GM23248 (cell line): ENCODE measurements at regions not wholly inside any gene's neighbourhood (a gene's known extent, or its start where the extent isn't known, plus 50 kb on each side); places are given as distances from the start of the nearest gene placed in this dataset.

ENCODE experiments used
- DNase-seq: peaks from one replicate; pipeline ENCODE4 v3.0.0-alpha.2; 2015
- H2AFZ ChIP-seq: fragments of 200-600 bp; sonication (generic); 2 replicates; pipeline ENCODE4 v1.6.1; 2016; ENCODE audit warnings: antibody characterized with exemption
- H3F3A ChIP-seq: fragments of 200-600 bp; sonication (generic); 2 replicates; pipeline ENCODE4 v1.6.1; 2016; ENCODE audit warnings: mild to moderate bottlenecking, antibody characterized with exemption, mixed run types; ENCODE audit not compliant: insufficient read depth
- H3K27ac ChIP-seq: fragments of 200-600 bp; sonication (generic); 2 replicates; pipeline ENCODE4 v1.5.1; 2016; ENCODE audit warnings: mild to moderate bottlenecking
- H3K27me3 ChIP-seq: fragments of 200-600 bp; sonication (generic); replicated peaks from 2 replicates; pipeline ENCODE4 v1.6.1; 2016; ENCODE audit warnings: mild to moderate bottlenecking; ENCODE audit not compliant: insufficient read depth
- H3K36me3 ChIP-seq: fragments of 200-600 bp; sonication (generic); 2 replicates; pipeline ENCODE4 v1.6.1; 2016; ENCODE audit warnings: low read depth, mild to moderate bottlenecking
- H3K4me1 ChIP-seq: fragments of 200-600 bp; sonication (generic); 2 replicates; pipeline ENCODE4 v1.6.1; 2016; ENCODE audit warnings: mild to moderate bottlenecking; ENCODE audit not compliant: insufficient read depth
- H3K4me2 ChIP-seq: fragments of 200-600 bp; sonication (generic); one replicate; pipeline ENCODE4 v1.6.1; 2016; ENCODE audit warnings: mild to moderate bottlenecking; ENCODE audit not compliant: unreplicated experiment
- H3K4me3 ChIP-seq: fragments of 200-600 bp; sonication (generic); 2 replicates; pipeline ENCODE4 v1.5.1; 2016; ENCODE audit warnings: mild to moderate bottlenecking
- H3K79me2 ChIP-seq: fragments of 200-600 bp; sonication (generic); 2 replicates; pipeline ENCODE4 v1.6.1; 2016; ENCODE audit warnings: mild to moderate bottlenecking; ENCODE audit not compliant: insufficient read depth
- H3K9ac ChIP-seq: fragments of 200-600 bp; sonication (generic); 2 replicates; pipeline ENCODE4 v1.6.1; 2016; ENCODE audit warnings: mild to moderate bottlenecking
- H3K9me2 ChIP-seq: fragments of 200-600 bp; sonication (generic); 2 replicates; pipeline ENCODE4 v1.6.1; 2016; ENCODE audit warnings: mixed run types, mild to moderate bottlenecking, moderate library complexity; ENCODE audit not compliant: insufficient read depth
- H3K9me3 ChIP-seq: fragments of 200-600 bp; sonication (generic); one replicate; pipeline ENCODE4 v1.6.1; 2017; ENCODE audit warnings: low read depth
- H4K20me1 ChIP-seq: fragments of 200-600 bp; sonication (generic); 2 replicates; pipeline ENCODE4 v1.6.0; 2016; ENCODE audit not compliant: insufficient read depth
- EZH2 ChIP-seq: fragments of 200-600 bp; sonication (generic); IDR thresholded peaks from 2 replicates; pipeline ENCODE4 v1.6.1; 2018; ENCODE audit warnings: antibody characterized with exemption, mild to moderate bottlenecking; ENCODE audit not compliant: insufficient read depth, poor library complexity, severe bottlenecking
- EZH2phosphoT487 ChIP-seq: fragments of 200-600 bp; sonication (generic); IDR thresholded peaks from 2 replicates; pipeline ENCODE4 v1.6.1; 2018; ENCODE audit warnings: antibody characterized with exemption, moderate library complexity, mild to moderate bottlenecking, low read depth; ENCODE audit not compliant: insufficient read depth
- WGBS, 2 experiments: methylation state at CpG; one replicate each; pipeline ENCODE4 v1.1.6; 2015 to 2017; ENCODE audit warnings: low lambda C conversion rate in 2 of 2, low coverage in 1 of 2; ENCODE audit errors: missing lambda C conversion rate in 2 of 2; 5-methylcytosine and 5-hydroxymethylcytosine counted together
- in situ Hi-C: fragments of 300-500 bp; cut with MboI; formaldehyde crosslinking; loops from 2 replicates; pipeline ENCODE4 v1.15.0; 2020

DNA sequence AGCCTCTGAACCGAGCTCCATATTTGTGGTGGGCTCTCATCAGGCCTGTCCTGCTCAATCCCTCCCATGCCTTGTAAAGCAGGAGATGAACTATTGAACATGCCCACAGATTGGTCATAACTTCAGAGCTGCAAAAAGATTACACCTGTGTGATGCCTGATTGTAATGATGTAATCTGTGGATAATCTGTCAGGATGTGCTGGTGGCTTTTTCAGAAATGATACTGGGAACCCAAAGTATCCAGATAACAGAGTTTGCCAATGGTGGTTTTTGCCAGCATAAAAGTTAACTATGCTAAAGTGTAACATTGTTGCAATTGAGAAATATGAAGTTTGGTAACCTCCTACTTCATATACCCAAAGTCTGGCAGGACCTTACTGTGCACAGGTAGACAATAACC lies 393.4 kb downstream of the RAPGEF2 start:
- no peaks in the 10 kb centered on the region for H4K20me1 ChIP-seq
- H2AFZ ChIP-seq, result no peak overlapping the region
- no peaks in the 10 kb centered on the region for H3K36me3 ChIP-seq
- no peak overlapping the region for H3K9ac ChIP-seq
- no peak for TF ChIP-seq EZH2phosphoT487
- no peak for TF ChIP-seq EZH2
- H3K4me2 ChIP-seq, result no peak overlapping the region
- DNase-seq, result no peak
- H3K27ac ChIP-seq, result no peak overlapping the region
- H3K27me3 ChIP-seq, result no peaks in the 10 kb centered on the region
- H3K9me3 ChIP-seq, result no peaks in the 10 kb centered on the region
- in situ Hi-C loops, result no loop called here
- WGBS, 2 experiments, result 4 to 28% methylated on average over 1 of the region's 1 CpG
- H3K4me1 ChIP-seq, result no peaks in the 10 kb centered on the region
- no peaks in the 10 kb centered on the region for H3K9me2 ChIP-seq
- H3K79me2 ChIP-seq, result no peaks in the 10 kb centered on the region
- no peak overlapping the region for H3K4me3 ChIP-seq
- H3F3A ChIP-seq, result no peaks in the 10 kb centered on the region

DNA sequence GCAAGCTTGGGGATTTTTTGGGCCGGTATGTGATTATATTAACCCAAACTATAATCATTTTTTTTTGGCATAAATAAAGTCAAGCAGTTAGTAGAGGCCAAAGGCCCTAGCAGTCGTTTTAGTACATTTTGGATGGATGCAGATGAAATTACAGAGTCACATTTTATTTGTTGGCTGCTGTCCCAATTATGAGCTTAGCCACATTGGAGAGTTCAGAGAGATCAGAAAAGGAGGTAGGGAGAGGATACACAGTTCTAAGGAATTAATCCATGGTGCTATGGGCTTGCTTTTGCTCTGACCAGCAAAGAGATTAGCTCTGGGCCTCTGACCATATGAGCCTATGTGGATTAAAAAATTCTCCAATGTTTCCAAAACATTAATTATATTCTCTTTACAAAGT lies 395.1 kb downstream of the RAPGEF2 start:
- Histone ChIP-seq H3K9me3 (no peaks in the 10 kb centered on the region), H3K27ac (no peak overlapping the region), H3K9me2 (no peaks in the 10 kb centered on the region), H3K4me1 (no peaks in the 10 kb centered on the region), H3K9ac (no peak overlapping the region), H3F3A (no peaks in the 10 kb centered on the region), H3K36me3 (no peaks in the 10 kb centered on the region), H3K79me2 (no peaks in the 10 kb centered on the region), H4K20me1 (no peaks in the 10 kb centered on the region), H2AFZ (no peak overlapping the region), H3K4me2 (no peak overlapping the region), H3K4me3 (no peak overlapping the region), H3K27me3 (peaks cover 2% of the 10 kb centered on the region; the same call in 1 of the 2 replicates)
- WGBS, 2 experiments, result 0 to 1% methylated on average over 2 of the region's 2 CpGs
- TF ChIP-seq EZH2phosphoT487 (no peak), EZH2 (no peak)
- DNase-seq, result no peak
- in situ Hi-C loops, result no loop called here

DNA sequence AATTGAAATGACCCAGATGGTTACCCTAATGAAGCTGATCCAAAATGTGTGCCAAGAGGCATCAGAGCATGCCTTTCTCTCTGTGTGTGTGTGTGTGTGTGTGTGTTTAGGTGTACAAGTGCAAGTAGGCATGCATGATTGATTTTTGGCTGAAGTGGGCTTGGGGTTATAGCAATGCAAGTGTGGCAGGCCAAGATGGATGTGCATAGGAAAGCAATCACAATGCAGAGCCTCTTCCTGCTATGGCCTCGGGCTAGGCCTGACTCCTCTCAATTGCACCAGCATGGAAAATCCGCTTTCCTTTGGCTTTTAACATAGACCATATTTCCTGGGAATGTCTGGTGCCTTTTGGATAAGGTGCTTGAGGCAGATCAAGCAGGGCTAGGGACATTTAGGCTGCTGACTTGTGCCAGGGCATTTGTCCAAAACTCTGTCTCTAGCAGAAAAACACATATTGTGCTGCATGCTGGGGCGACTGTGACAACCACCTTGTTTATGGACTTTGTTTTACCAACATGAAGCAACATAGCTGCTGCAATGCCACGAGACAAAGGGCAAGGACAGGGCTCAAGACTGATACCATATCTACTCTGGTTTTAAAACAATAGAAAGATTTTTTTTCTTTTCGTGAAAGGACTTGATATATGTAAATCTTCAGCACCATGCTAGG lies 395.7 kb downstream of the RAPGEF2 start:
- in situ Hi-C loops, result no loop called here
- no peaks in the 10 kb centered on the region for H3K79me2 ChIP-seq
- no peaks in the 10 kb centered on the region for H3K9me3 ChIP-seq
- H3K4me1 ChIP-seq, result no peaks in the 10 kb centered on the region
- H3K4me2 ChIP-seq, result no peak overlapping the region
- DNase-seq, result no peak
- H2AFZ ChIP-seq, result no peak overlapping the region
- no peaks in the 10 kb centered on the region for H4K20me1 ChIP-seq
- no peaks in the 10 kb centered on the region for H3F3A ChIP-seq
- H3K27ac ChIP-seq, result no peak overlapping the region
- peaks cover 9% of the 10 kb centered on the region; the same call in 1 of the 2 replicates for H3K27me3 ChIP-seq
- no peak overlapping the region for H3K9ac ChIP-seq
- TF ChIP-seq EZH2 (no peak), EZH2phosphoT487 (no peak)
- no peaks in the 10 kb centered on the region for H3K9me2 ChIP-seq
- H3K4me3 ChIP-seq, result no peak overlapping the region
- 10 to 20% methylated on average over 5 of the region's 5 CpGs for WGBS, 2 experiments
- no peaks in the 10 kb centered on the region for H3K36me3 ChIP-seq

DNA sequence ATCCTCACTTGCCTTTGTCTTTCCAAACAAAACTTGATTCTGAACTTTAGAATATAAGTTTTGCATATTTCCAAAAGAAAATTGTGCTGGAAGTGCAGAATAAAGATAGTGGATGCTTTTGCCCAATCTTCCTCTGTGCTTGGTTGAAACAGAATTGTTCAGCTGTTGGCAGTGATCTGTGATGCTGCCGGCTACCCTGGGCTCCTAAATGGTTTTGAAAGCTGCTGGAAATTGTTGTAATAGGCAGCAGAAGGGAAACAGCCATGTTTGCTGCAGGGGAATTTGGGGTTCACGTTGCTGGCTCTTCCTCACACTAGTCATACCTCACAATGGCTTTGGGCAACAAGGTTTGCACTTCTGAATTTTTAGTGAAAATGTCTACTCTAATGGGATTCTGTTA lies 398.0 kb downstream of the RAPGEF2 start:
- Histone ChIP-seq H3F3A (no peaks in the 10 kb centered on the region), H3K9ac (no peak overlapping the region), H3K4me3 (no peak overlapping the region), H3K79me2 (no peaks in the 10 kb centered on the region), H3K9me2 (no peaks in the 10 kb centered on the region), H2AFZ (no peak overlapping the region), H3K36me3 (no peaks in the 10 kb centered on the region), H3K4me1 (no peaks in the 10 kb centered on the region), H3K9me3 (no peaks in the 10 kb centered on the region), H4K20me1 (no peaks in the 10 kb centered on the region), H3K4me2 (no peak overlapping the region), H3K27me3 (peaks cover 29% of the 10 kb centered on the region), H3K27ac (no peak overlapping the region)
- in situ Hi-C loops, result no loop called here
- no peak for DNase-seq
- TF ChIP-seq EZH2phosphoT487, result no peak
- no peak for TF ChIP-seq EZH2
- 14 to 21% methylated on average over 2 of the region's 2 CpGs for WGBS, 2 experiments

DNA sequence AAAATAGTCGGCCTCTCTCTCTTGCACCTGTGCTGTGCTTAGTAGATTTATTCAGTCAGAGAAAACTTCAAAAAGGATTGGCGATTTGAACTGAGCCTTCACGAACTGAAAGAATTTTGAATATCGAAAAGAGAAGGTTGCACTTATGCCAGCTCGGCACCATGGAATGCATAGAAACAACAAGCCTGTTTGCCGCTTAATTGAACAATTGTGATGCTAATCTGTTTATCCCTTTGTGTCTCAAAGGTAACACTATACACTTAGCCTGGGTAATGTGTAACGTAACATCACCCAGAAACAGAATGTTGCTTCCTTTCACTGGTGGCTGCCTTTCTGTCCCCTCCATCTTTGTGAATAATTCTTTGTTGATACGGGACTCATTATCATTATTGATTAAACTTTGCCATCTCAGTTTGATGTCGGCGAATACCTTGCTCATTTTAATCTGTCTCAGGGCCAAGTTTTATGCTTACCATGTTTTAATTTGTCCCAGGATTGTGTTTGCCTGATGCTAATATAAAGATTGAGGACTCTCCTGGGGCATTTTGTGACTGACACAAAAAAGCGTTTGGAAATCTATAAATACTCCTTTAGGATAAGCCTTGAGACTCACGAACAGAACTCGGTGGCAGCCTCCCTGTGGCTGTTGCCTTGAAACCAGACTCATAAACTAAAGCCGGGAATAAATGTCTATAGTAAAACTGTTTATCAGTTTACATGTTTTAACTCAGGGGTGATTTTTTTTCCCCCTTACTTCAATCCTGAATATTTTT lies 400.5 kb downstream of the RAPGEF2 start:
- TF ChIP-seq EZH2 (no peak), EZH2phosphoT487 (no peak)
- 37 to 38% methylated on average over 14 of the region's 14 CpGs for WGBS, 2 experiments
- Histone ChIP-seq H3K79me2 (no peaks in the 10 kb centered on the region), H3K9me3 (no peaks in the 10 kb centered on the region), H3K36me3 (no peaks in the 10 kb centered on the region), H3K4me3 (no peak overlapping the region), H3K9me2 (no peaks in the 10 kb centered on the region), H3K4me2 (no peak overlapping the region), H3K27ac (no peak overlapping the region), H3K4me1 (no peaks in the 10 kb centered on the region), H3K27me3 (peaks cover 35% of the 10 kb centered on the region), H3F3A (no peaks in the 10 kb centered on the region), H2AFZ (no peak overlapping the region), H4K20me1 (no peaks in the 10 kb centered on the region), H3K9ac (no peak overlapping the region)
- DNase-seq, result no peak
- in situ Hi-C loops, result no loop called here
